Esophagus squamous epithelium (tissue), 5 donors: ENCODE measurements at regions not wholly inside any gene's neighbourhood (a gene's known extent, or its start where the extent isn't known, plus 50 kb on each side); places are given as distances from the start of the nearest gene placed in this dataset.

Experiments
- DNase-seq: peaks from one replicate; lab custom pipeline; 2025; lab: John Stamatoyannopoulos, UW
- H3K27ac ChIP-seq, 4 donors: fragments of 200-600 bp; sonication (generic); one replicate each; pipeline ENCODE4 v1.5.1; 2016 to 2019; ENCODE audit warnings: mild to moderate bottlenecking in 1 of 4
- H3K27me3 ChIP-seq, 4 donors: fragments of 200-600 bp; sonication (generic); 1 replicate in 3 of 4; 2 replicates in 1 of 4; pipeline versions ENCODE4 v1.5.1 to v1.6.0; 2017 to 2021; ENCODE audit warnings: antibody characterized with exemption in 1 of 4
- H3K36me3 ChIP-seq, 3 donors: fragments of 200-600 bp; sonication (generic); one replicate each; pipeline ENCODE4 v1.5.1; 2016 to 2019
- H3K4me1 ChIP-seq, 3 donors: fragments of 200-600 bp; sonication (generic); one replicate each; pipeline ENCODE4 v1.5.1; 2017 to 2019
- H3K4me3 ChIP-seq, 4 donors: fragments of 200-600 bp; sonication (generic); 1 replicate in 3 of 4; 2 replicates in 1 of 4; pipeline ENCODE4 v1.5.1; 2016 to 2019; ENCODE audit warnings: mild to moderate bottlenecking in 2 of 4, moderate library complexity in 1 of 4
- H3K9me3 ChIP-seq, 3 donors: fragments of 200-600 bp; sonication (generic); one replicate each; pipeline ENCODE4 v1.5.1; 2016 to 2019
- CTCF ChIP-seq, 6 experiments: fragments of 450-650 bp in 4 of 6; fragments of 200-600 bp in 2 of 6; sonication (generic) in 2 of 6; IDR thresholded peaks; one replicate each; pipeline ENCODE4 v1.5.1; 2016 to 2019; ENCODE audit warnings: antibody characterized with exemption in 6 of 6, mild to moderate bottlenecking in 4 of 6, moderate library complexity in 4 of 6
- POLR2A ChIP-seq, 4 donors: fragments of 450-650 bp; IDR thresholded peaks; one replicate each; pipeline ENCODE4 v1.6.1; 2017; ENCODE audit warnings: antibody characterized with exemption in 4 of 4, mild to moderate bottlenecking in 4 of 4, moderate library complexity in 3 of 4
- WGBS, 2 donors: methylation state at CpG; one replicate each; pipeline ENCODE4 v1.1.5; 2018; 5-methylcytosine and 5-hydroxymethylcytosine counted together
- intact Hi-C: fragments of 100-400 bp; cut with DNase I; formaldehyde crosslinking; loops from one replicate; pipeline ENCODE4 v1.15.0; 2022
- donor health status: DM: yes; HTN: yes; CAD: no.

GRCh38 chr20:54839224-54839623 lies 363.8 kb downstream of the DOK5 start:
- Histone ChIP-seq H3K4me1 (no peaks in the 10 kb centered on the region), H3K27me3 (no peaks in the 10 kb centered on the region), H3K4me3 (no peak overlapping the region), H3K36me3 (no peaks in the 10 kb centered on the region), H3K9me3 (no peaks in the 10 kb centered on the region), H3K27ac (no peak overlapping the region)
- 58 to 68% methylated on average over 5 to 6 of the region's 6 CpGs for WGBS, 2 donors
- intact Hi-C loops: no loop called here
- DNase-seq: no peak
- TF ChIP-seq CTCF (IDR thresholded peaks at IDR 0.05): no peak
- no peak for TF ChIP-seq POLR2A (IDR thresholded peaks at IDR 0.05)

- no peak overlapping the region for H3K4me3 ChIP-seq
- no peak for DNase-seq
- TF ChIP-seq POLR2A (IDR thresholded peaks at IDR 0.05) (no peak), CTCF (IDR thresholded peaks at IDR 0.05) (no peak)
- H3K4me1 ChIP-seq: no peaks in the 10 kb centered on the region
- H3K9me3 ChIP-seq: no peaks in the 10 kb centered on the region
- 48 to 54% methylated on average over 4 of the region's 4 CpGs for WGBS, 2 donors
- H3K36me3 ChIP-seq: no peaks in the 10 kb centered on the region
- H3K27me3 ChIP-seq: peaks cover 0 to 4% (median 0%) of the 10 kb centered on the region in 4 donors
- intact Hi-C loops: no loop called here
- H3K27ac ChIP-seq: no peak overlapping the region
Measured at GRCh38 chr20:54837226-54837625, 361.8 kb downstream of the DOK5 start.

- H3K4me1 ChIP-seq: no peaks in the 10 kb centered on the region
- no peak overlapping the region for H3K27ac ChIP-seq
- 17 to 60% methylated on average over 2 of the region's 2 CpGs for WGBS, 2 donors
- no peak for TF ChIP-seq CTCF (IDR thresholded peaks at IDR 0.05)
- no peak for TF ChIP-seq POLR2A (IDR thresholded peaks at IDR 0.05)
- no peak for DNase-seq
- H3K36me3 ChIP-seq: no peaks in the 10 kb centered on the region
- intact Hi-C loops: no loop called here
- no peaks in the 10 kb centered on the region for H3K9me3 ChIP-seq
- no peak overlapping the region for H3K4me3 ChIP-seq
- no peaks in the 10 kb centered on the region for H3K27me3 ChIP-seq
Measured at GRCh38 chr20:54822386-54822785, 347.0 kb downstream of the DOK5 start.

GRCh38 chr20:54820392-54820791 lies 345.0 kb downstream of the DOK5 start:
- intact Hi-C loops: no loop called here
- TF ChIP-seq POLR2A (IDR thresholded peaks at IDR 0.05): no peak
- no peak for TF ChIP-seq CTCF (IDR thresholded peaks at IDR 0.05)
- no peaks in the 10 kb centered on the region for H3K9me3 ChIP-seq
- H3K27me3 ChIP-seq: no peaks in the 10 kb centered on the region
- no peaks in the 10 kb centered on the region for H3K4me1 ChIP-seq
- no peaks in the 10 kb centered on the region for H3K36me3 ChIP-seq
- no peak for DNase-seq
- H3K27ac ChIP-seq: no peak overlapping the region
- no peak overlapping the region for H3K4me3 ChIP-seq

GRCh38 chr20:54806462-54806861 lies 331.1 kb downstream of the DOK5 start:
- Histone ChIP-seq H3K9me3 (no peaks in the 10 kb centered on the region), H3K27ac (no peak overlapping the region), H3K4me1 (no peaks in the 10 kb centered on the region), H3K36me3 (no peaks in the 10 kb centered on the region), H3K4me3 (no peak overlapping the region), H3K27me3 (peaks cover 0 to 3% (median 0%) of the 10 kb centered on the region in 4 donors)
- no peak for DNase-seq
- intact Hi-C loops: no loop called here
- 74 to 79% methylated on average over 5 of the region's 5 CpGs for WGBS, 2 donors
- TF ChIP-seq POLR2A (IDR thresholded peaks at IDR 0.05) (no peak), CTCF (IDR thresholded peaks at IDR 0.05) (no peak)
